ENCODE measurements at regions not wholly inside any gene's neighbourhood (a gene's known extent, or its start where the extent isn't known, plus 50 kb on each side); places are given as distances from the start of the nearest gene placed in this dataset.

- Histone ChIP-seq H3K4me3 (replicated peaks in 1 of 3) (no peak overlapping the region), H3K27ac (no peak overlapping the region), H3K36me3 (no peaks in the 10 kb centered on the region), H3K9me3 (no peaks in the 10 kb centered on the region), H3K27me3 (no peaks in the 10 kb centered on the region), H3K4me1 (no peaks in the 10 kb centered on the region)
- 59 to 70% methylated on average over 2 of the region's 2 CpGs for WGBS, 2 donors
- intact Hi-C loops (cut with DNase I): no loop called here
- no peak for DNase-seq
- TF ChIP-seq CTCF (IDR thresholded peaks at IDR 0.05) (no peak), POLR2A (IDR thresholded peaks at IDR 0.05) (no peak)
Measured at GRCh38 chr16:26301516-26301915, 609.8 kb downstream of the HS3ST4 start.

- Histone ChIP-seq H3K36me3 (no peaks in the 10 kb centered on the region), H3K9me3 (no peaks in the 10 kb centered on the region), H3K4me1 (no peaks in the 10 kb centered on the region), H3K27me3 (no peaks in the 10 kb centered on the region), H3K4me3 (replicated peaks in 1 of 3) (no peak overlapping the region), H3K27ac (no peak overlapping the region)
- no peak for DNase-seq
- intact Hi-C loops (cut with DNase I): no loop called here
- 67% methylated on average over 12 of the region's 12 CpGs for WGBS, 2 donors
- no peak for TF ChIP-seq CTCF (IDR thresholded peaks at IDR 0.05)
- TF ChIP-seq POLR2A (IDR thresholded peaks at IDR 0.05): no peak
Measured at GRCh38 chr16:26316683-26317464, 625.1 kb downstream of the HS3ST4 start.

- Histone ChIP-seq H3K9me3 (no peaks in the 10 kb centered on the region), H3K27me3 (no peaks in the 10 kb centered on the region), H3K4me1 (no peaks in the 10 kb centered on the region), H3K27ac (no peak overlapping the region), H3K4me3 (replicated peaks in 1 of 3) (no peak overlapping the region), H3K36me3 (no peaks in the 10 kb centered on the region)
- DNase-seq: no peak
- TF ChIP-seq CTCF (IDR thresholded peaks at IDR 0.05) (no peak), POLR2A (IDR thresholded peaks at IDR 0.05) (no peak)
- intact Hi-C loops (cut with DNase I): no loop called here
Measured at GRCh38 chr16:26317885-26318284, 626.1 kb downstream of the HS3ST4 start.

- DNase-seq: no peak
- Histone ChIP-seq H3K36me3 (no peaks in the 10 kb centered on the region), H3K9me3 (no peaks in the 10 kb centered on the region), H3K27ac (no peak overlapping the region), H3K27me3 (no peaks in the 10 kb centered on the region), H3K4me3 (replicated peaks in 1 of 3) (no peak overlapping the region), H3K4me1 (no peaks in the 10 kb centered on the region)
- 86 to 92% methylated on average over 1 of the region's 1 CpG for WGBS, 2 donors
- intact Hi-C loops (cut with DNase I): no loop called here
- TF ChIP-seq CTCF (IDR thresholded peaks at IDR 0.05) (no peak), POLR2A (IDR thresholded peaks at IDR 0.05) (no peak)
Measured at GRCh38 chr16:26330654-26331053, 638.9 kb downstream of the HS3ST4 start.

- Histone ChIP-seq H3K27me3 (no peaks in the 10 kb centered on the region), H3K27ac (no peak overlapping the region), H3K4me1 (no peaks in the 10 kb centered on the region), H3K9me3 (no peaks in the 10 kb centered on the region), H3K36me3 (no peaks in the 10 kb centered on the region), H3K4me3 (replicated peaks in 1 of 3) (no peak overlapping the region)
- TF ChIP-seq CTCF (IDR thresholded peaks at IDR 0.05): no peak
- TF ChIP-seq POLR2A (IDR thresholded peaks at IDR 0.05): no peak
- intact Hi-C loops (cut with DNase I): no loop called here
- no peak for DNase-seq
- whole genome bisulfite sequencing, 2 donors: 46 to 47% methylated on average over 8 of the region's 8 CpGs
Measured at GRCh38 chr16:26334218-26335111, 642.7 kb downstream of the HS3ST4 start.
